Stimulated activated CD8-positive, alpha-beta memory T cell treated with anti-CD3 and anti-CD28 coated beads, Interleukin-7, amount 100 ng/mL, for 24 hours (primary cell): ENCODE measurements at regions not wholly inside any gene's neighbourhood (a gene's known extent, or its start where the extent isn't known, plus 50 kb on each side); places are given as distances from the start of the nearest gene placed in this dataset.
"Not testable (repeated sequence)": the region's sequence is repeated elsewhere in the genome, so short reads cannot be mapped to it uniquely, and the experiment has no call there.

ENCODE experiments used
- DNase-seq: peaks from one replicate; pipeline ENCODE4 v3.0.0-alpha.2; 2020; ENCODE audit warnings: low read depth

- DNase-seq, result no peak
Measured at GRCh38 chr16:87156195-87156594, 161.0 kb downstream of the C16orf95 start.

- no peak for DNase-seq
Measured at GRCh38 chr16:87160234-87160636, 157.0 kb downstream of the C16orf95 start.

DNA sequence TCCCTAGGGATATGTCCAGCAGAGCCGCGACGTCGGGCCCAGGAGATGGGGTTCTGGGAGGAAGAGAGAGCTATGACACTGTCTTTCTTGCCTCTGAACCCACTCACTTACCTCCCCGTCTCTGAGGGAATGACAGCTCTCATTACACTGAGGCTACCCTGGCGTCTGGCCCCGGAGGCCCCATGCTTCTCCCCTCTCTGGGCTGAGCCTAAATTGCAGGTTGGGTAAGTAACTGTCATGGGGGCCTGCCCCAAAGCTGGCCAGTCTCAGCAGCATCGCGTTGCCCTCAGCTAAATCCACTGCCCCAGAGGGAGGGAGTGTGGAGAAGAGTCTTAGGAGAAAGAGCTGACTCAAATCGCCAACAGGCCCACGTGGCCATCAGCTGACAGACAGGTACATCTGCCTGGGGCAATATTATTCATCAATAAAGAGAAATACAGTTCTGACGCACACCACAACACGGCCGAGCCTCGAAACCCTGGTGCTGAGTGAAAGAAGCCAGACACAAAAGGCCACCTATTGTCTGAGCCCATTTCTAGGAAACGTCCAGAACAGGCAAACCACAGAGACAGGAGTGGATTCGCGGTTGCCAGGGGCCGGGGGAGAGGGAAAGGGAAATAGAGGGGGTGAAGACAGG, 156.4 kb downstream of the C16orf95 start:
- DNase-seq, result no peak

DNA sequence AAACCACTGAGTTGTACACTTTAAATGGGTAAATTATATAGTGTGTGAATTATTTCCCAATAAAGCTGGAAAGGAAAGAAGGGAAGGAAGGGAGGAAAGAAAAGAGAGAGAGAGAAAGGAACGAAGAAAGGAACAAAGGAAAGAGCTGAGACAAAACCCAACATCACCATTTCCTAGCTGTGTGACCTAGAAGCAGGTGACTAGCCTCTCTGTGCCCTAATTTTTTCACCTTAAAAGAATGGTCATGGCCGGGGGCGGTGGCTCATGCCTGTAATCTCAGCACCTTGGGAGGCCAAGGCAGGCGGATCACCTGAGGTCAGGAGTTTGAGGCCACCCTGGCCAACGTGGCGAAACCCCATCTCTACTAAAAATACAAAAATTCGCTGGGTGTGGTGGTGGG, 155.8 kb downstream of the C16orf95 start:
- not testable (repeated sequence) for DNase-seq

DNA sequence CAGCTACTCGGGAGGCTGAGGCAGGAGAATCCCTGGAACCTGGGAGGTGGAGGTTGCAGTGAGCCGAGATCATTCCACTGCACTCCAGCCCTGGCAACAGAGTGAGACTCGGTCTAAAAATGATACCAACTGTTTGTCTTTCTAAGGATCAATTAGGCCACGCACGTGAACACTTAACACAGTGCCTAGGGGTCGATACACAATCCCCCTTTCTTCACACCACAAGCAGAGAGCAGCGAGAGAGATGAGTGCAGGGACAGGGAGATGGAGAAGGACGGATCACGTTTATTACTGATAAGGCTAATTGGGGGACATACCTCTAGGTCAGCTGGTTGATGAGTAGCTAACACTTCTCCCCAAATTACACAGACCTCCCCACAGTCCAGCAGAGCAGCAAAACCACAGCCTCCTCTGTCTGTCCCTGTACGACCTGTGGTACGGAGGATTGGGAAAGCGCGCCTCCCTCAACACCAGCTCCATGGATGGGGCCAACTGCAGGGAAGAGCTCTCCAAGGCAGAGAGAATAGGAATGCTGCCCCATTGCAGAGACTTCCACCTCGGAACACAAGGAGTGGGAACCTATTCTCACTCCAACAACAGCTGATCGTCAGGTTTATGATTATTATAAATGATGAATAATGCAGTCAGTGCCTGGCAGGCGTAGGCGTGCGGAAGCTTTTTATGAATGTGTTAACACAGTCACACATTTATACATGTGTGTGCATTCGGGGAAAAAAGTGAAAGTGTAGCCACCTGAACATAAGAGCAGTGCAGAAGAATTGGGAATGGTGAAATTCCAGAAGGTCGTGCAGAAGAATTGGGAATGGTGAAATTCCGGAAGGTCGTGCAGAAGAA, 155.1 kb downstream of the C16orf95 start:
- DNase-seq, result no peak

DNA sequence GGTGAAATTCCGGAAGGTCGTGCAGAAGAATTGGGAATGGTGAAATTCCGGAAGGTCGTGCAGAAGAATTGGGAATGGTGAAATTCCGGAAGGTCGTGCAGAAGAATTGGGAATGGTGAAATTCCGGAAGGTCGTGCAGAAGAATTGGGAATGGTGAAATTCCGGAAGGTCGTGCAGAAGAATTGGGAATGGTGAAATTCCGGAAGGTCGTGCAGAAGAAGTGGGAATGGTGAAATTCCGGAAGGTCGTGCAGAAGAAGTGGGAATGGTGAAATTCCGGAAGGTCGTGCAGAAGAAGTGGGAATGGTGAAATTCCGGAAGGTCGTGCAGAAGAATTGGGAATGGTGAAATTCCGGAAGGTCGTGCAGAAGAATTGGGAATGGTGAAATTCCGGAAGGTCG, 154.4 kb downstream of the C16orf95 start:
- DNase-seq, result not testable (repeated sequence)

GRCh38 chr16:87163637-87164036, 153.6 kb downstream of the C16orf95 start:
- no peak for DNase-seq

GRCh38 chr16:87165151-87165550, 152.0 kb downstream of the C16orf95 start:
- DNase-seq, result no peak

DNA sequence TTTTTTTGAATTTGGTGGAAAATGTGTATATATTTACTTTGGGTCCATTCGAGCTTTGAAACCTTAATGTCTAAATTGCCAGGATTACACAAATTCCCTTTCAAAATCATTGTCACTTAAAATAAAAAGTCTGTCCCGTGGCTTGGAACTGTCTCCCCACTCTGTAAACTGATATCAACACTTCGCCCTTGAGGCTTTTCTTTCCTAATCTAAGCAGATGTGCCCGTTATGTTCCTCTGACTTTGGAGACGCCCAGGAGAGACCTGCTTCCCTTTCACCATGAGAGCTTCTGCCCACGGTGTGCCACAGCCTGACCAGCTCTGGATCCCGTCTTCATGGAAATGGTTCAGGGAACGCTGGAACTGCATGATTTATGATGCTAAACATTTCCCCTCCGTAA, 151.3 kb downstream of the C16orf95 start:
- no peak for DNase-seq

GRCh38 chr16:87166321-87166720, 150.9 kb downstream of the C16orf95 start:
- no peak for DNase-seq

DNA sequence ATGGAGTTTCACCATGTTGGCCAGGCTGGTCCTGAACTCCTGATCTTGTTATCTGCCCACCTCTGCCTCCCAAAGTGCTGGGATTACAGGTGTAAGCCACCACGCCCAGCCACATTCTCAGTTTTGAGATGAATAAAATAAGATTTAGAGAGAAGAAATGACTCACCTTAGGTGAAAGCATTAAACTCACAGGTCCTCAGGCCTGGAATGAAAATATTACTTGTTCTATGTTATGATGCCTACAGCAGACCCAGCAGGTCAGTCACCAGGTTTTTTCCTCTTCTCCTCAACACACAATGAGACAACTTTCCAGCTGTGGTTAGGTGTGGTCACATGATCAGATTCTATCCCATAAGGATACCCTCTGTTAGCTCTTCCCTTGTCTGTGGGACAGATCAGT, 150.3 kb downstream of the C16orf95 start:
- DNase-seq, result no peak

DNA sequence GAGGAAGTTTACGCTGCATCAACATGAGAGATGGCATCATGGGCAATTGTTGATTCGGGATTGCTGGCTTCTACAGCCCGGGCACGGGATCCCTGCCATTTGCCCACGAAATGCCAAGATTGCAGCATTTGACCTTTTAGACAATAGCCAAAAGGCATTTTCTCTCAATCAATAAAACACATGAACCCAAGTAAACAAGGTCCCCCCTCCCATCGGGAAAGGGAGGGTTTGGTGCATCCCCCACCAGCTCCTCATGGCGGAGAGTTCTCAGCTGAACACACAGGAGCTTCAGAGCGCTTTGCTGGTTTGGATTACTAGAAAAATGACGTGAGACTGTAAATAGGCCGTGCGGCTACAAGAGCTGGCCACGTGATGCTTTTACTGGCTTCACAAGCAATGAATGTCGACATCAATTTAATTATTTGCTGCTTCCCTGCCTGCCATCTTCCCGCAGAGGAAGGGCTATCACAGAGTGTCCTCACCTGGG, 147.6 kb downstream of the C16orf95 start:
- no peak for DNase-seq

DNA sequence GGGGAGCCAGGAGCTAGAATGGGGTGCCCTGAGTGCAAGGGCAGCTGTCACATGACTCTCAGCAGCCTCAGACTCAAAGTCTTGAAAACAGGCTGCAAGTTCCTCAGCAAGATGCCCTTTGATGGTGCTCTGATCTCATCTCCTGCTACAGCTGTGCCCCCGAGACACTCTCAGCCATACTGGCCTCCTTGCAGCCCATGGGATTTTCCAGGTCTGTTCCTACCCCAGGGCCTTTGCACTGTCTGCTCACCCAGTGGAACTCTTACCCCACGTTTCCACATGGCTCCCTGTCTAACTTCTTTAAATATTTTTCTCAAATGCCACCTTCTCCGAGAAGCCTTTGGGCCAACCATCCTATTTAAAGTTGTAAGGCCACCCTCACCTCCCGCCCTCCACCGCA, 146.9 kb downstream of the C16orf95 start:
- DNase-seq, result no peak

DNA sequence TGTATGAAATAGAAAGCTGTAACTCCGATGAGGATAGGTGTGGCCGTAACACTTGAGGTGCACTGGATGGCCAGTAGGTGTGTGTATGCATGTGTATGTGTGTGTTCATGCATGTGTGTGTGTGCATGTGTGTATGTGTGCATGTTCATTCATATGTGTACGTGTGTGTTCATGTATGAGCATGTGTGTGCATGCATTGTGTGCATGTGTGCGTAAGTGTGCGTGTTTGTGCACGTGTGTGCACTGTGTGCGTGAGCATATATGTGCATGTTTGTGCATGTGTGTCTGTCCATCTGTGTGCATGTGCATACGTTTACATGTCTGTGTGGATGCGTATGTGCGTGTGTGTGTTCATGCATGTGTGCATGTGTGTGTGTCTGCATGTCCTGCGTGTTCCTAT, 145.5 kb downstream of the C16orf95 start:
- DNase-seq, result no peak

GRCh38 chr16:87172632-87173031, 144.6 kb downstream of the C16orf95 start:
- no peak for DNase-seq

DNA sequence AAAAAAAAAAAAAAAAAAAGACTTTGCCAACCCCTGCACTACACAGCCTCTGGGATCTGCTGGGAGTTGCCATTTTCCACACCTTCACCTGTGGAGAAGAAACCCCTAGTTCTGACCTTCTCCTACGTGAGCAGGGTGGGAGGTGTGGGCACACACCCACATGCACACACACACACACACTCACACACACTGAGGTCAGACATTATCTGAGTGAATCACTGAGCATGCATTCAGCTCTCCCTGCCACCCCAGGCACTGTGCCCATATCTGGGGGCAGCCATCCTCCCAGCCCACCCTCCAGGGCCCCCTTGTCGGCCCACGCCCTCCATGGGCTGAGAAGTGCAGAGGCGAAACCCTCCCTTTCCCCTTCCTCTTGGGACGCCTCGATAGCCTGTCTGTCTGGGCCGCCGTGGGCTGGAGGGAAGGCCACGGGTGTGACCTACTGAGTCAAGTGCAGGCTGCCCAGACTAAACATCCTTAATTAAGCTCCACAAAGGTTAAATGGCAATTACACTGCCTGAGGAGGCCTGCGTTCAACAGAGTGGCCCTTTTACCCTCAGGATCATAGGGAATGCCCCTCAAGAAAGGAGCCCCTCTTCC, 143.8 kb downstream of the C16orf95 start:
- DNase-seq, result no peak

GRCh38 chr16:87174061-87174460, 143.1 kb downstream of the C16orf95 start:
- DNase-seq, result no peak

GRCh38 chr16:87176735-87177134, 140.5 kb downstream of the C16orf95 start:
- no peak for DNase-seq

DNA sequence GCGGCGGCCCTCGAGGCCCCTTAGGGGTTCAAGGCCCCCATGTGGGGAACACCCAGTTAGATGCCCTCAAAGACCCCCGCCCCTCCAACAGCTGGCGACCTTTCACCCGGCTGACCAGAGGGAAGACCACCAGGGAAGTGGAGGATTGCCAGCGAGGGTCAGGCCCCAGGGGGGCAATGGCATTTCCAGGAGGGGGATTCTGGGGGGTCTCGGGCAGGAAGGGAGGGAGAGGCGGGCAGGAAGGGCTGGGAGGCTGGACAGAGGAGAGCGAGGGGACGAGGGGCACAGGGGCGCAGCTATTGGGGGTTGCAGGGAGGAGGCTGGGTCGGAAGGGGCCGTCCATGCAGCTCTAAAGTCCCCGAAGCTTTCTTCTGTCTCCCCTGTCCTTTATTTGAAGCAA, 139.5 kb downstream of the C16orf95 start:
- DNase-seq, result no peak

- DNase-seq, result no peak
Measured at GRCh38 chr16:87178177-87178863, 138.9 kb downstream of the C16orf95 start.

DNA sequence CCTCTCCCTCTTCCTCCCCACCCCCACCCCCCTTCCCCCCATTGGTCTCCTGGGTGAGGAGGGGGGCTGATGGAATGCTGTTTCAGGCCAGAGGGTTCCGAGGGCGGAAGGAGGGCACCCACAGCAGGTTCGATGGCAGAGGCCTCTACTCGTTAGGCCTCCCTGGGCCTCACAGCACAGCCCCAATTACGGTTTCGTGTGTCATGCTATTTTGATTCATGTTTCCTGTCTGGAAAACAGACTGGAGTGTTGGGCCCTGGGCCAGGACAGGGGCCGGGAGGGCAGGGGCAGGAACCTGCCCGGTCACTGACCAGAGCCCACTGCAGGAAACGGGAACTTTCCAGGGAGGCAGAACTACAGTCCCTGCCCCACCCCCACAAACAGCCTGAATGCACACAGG, 138.2 kb downstream of the C16orf95 start:
- no peak for DNase-seq

DNA sequence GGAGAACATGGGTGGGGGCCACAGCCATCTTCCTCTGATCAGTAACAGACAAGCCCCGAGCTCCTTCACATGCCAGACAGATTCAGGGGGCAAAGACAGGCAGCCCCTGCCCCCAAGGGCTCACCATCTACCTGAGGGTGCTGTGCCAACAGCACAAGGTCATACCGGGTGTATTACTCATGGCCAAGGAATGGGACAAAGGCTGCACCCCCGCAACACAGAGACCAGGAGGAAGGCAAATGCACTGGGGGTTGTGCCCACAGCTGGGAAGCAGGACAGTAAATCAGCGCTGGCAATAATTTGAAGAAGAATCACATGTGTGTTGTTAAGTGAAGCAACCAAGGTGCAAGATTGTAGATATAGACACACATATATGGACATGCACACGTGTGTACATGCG, 137.1 kb downstream of the C16orf95 start:
- no peak for DNase-seq

DNA sequence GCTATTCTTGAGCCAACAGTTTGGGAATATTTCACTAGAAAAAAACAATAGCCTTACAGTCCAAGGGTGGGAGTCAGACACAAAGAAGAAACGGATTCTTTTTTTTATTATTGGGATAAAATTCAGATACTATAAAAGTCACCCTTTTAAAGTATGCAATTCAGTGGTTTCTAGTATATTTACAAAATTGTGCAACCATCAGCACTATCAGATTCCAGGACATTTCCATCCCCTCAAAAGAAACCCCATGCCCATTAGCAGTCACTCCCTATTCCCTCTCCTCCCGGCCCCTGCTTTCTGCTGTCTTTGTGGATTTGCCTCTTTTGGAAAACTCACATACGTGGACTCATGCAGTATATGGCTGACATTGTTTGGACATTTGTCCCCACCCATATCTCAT, 134.4 kb downstream of the C16orf95 start:
- no peak for DNase-seq
